Activated CD4-positive, CD25-positive, alpha-beta regulatory T cell treated with anti-CD3 and anti-CD28 coated beads, Interleukin-2, amount 50 U/mL, for 24 hours (primary cell): ENCODE measurements at regions not wholly inside any gene's neighbourhood (a gene's known extent, or its start where the extent isn't known, plus 50 kb on each side); places are given as distances from the start of the nearest gene placed in this dataset.

Source experiments
- ATAC-seq, 2 donors: fragments of 150-1000 bp; cut with Tn5 transposase; one replicate each; pipeline ENCODE4 v1.10.0; 2021; ENCODE audit warnings: mild to moderate bottlenecking in 1 of 2, moderate library complexity in 1 of 2

DNA sequence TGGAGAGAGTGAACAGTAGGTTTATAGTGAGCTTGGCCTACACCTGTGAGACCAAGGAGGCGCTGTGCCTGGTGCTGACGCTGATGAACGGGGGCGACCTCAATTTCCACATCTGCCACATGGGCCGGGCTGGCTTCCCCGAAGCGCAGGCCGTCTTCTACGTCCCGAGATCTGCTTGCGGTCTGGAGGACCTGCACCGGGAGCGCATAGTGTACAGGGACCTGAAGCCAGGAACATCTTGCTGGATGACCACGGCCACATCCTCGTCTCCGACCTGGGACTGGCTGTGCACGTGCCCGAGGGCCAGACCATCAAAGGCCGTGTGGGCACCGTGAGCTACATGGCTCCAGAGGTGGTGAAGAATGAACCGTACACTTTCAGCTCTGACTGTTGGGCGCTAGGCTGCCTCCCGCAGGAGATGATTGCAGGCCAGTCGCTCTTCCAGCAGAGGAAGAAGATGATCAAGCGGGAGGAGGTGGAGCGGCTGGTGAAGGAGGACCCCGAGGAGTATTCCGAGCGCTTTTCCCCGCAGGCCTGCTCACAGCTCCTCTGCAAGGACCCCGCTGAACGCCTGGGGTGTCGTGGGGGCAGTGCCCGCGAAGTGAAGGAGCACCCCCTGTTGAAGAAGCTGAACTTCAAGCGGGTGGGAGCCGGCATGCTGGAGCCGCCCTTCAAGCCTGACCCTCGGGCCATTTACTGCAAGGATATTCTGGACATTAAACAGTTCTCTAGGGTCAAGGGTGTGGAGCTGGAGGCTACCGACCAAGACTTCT, 139.0 kb downstream of the ZDHHC20 start:
- no peak for ATAC-seq

DNA sequence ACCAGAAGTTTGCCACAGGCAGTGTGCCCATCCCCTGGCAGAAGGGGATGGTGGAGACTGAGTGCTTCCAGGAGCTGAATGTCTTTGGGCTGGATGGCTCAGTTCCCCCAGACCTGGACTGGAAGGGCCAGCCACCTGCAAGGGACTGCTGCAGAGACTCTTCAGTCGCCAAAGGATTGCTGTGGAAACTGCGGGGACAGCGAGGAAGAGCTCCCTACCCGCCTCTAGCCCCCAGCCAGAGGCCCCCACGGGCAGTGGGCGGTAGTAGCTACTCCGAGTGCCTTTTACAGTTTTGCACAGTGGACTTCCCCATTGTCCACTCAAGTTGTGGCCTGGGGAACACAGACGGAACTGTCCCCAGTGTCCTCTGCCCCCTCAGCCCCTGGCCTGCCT, 138.5 kb downstream of the ZDHHC20 start:
- ATAC-seq = no peak

DNA sequence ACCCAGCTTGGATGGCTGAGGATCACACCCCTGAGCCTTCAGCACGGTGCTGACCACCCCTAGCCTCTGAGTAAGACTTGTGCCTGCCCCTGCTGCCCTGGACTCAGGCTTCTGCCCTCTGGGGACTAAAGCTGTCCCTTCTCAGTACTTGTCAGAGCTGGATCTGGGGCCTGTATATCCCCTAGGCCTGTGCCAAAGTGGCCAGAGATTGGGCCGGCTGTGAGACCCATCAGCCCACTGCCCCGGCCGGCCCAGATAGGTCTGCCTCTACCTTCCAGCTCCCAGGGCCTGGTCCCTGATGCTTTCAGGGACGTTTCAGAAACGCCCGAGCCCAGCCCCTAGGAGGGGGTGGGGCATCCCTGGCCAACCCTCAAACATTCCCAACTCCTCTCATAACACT, 137.8 kb downstream of the ZDHHC20 start:
- ATAC-seq = no peak

DNA sequence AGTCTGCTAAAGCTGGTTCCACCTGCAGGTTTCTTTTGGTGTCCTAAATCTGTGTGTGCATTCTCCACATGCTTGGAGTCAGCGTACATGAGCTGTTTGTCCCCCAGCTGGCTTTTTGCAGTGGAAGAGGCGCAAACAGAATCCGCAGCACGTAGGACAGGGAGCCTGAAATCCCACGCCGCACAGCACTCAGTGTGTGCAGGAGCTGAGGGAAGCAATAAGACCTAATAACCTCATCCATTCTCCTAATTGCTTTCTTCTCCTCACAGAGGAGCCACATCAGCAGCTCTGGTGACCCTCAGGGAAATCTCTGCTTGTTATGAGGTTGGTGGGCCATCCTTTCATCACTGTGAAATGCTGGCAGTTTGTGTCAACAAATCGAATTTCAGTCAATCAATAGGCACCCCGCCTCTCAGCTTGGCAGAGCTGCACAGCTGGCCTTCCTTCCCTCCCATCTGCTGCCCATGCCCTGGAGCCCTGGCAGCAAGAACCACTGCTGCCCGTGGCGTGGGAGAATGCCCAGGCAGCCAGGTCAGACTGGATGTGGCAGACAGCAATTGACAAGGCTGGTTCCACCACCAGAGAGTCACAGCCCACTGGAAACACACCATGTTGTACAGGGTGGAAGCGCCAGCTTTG, 136.7 kb downstream of the ZDHHC20 start:
- no peak for ATAC-seq
